Coronary artery (tissue), 2 donors: ENCODE measurements at regions not wholly inside any gene's neighbourhood (a gene's known extent, or its start where the extent isn't known, plus 50 kb on each side); places are given as distances from the start of the nearest gene placed in this dataset.

Experiments used
- DNase-seq: peaks from one replicate; pipeline ENCODE4 v3.0.0-alpha.2; 2017; ENCODE audit warnings: low spot score
- H3K27ac ChIP-seq, 2 donors: fragments of 200-600 bp; sonication (generic); one replicate each; pipeline ENCODE4 v1.5.1; 2016 to 2019
- H3K4me3 ChIP-seq: fragments of 200-600 bp; sonication (generic); 2 replicates; pipeline ENCODE4 v1.5.1; 2016; ENCODE audit warnings: mild to moderate bottlenecking, moderate library complexity
- CTCF ChIP-seq: fragments of 200-600 bp; sonication (generic); IDR thresholded peaks from one replicate; pipeline ENCODE4 v1.5.1; 2019; ENCODE audit warnings: antibody characterized with exemption

- H3K27ac ChIP-seq = no peak overlapping the region
- H3K4me3 ChIP-seq = no peak overlapping the region
- no peak for TF ChIP-seq CTCF
- DNase-seq = no peak
Measured at GRCh38 chr20:50363027-50363426, 147.2 kb upstream of the PTPN1 start.

GRCh38 chr20:50363479-50363878 is 146.7 kb upstream of the PTPN1 start:
- H3K27ac ChIP-seq = no peak overlapping the region
- DNase-seq = no peak
- TF ChIP-seq CTCF = no peak
- no peak overlapping the region for H3K4me3 ChIP-seq

- Histone ChIP-seq H3K27ac (no peak overlapping the region), H3K4me3 (no peak overlapping the region)
- DNase-seq = no peak
- TF ChIP-seq CTCF = no peak
Measured at GRCh38 chr20:50364542-50364941, 145.6 kb upstream of the PTPN1 start.

- H3K4me3 ChIP-seq = no peak overlapping the region
- no peak for TF ChIP-seq CTCF
- no peak for DNase-seq
- H3K27ac ChIP-seq = no peak overlapping the region
Measured at GRCh38 chr20:50366270-50367103, 143.7 kb upstream of the PTPN1 start.

GRCh38 chr20:50367104-50367674 is 143.0 kb upstream of the PTPN1 start:
- DNase-seq = no peak
- TF ChIP-seq CTCF = no peak
- Histone ChIP-seq H3K27ac (no peak overlapping the region), H3K4me3 (no peak overlapping the region)

GRCh38 chr20:50367739-50368375 is 142.3 kb upstream of the PTPN1 start:
- Histone ChIP-seq H3K4me3 (no peak overlapping the region), H3K27ac (no peak overlapping the region)
- TF ChIP-seq CTCF = no peak
- DNase-seq = no peak
